ACC112 (cell line): ENCODE measurements at regions not wholly inside any gene's neighbourhood (a gene's known extent, or its start where the extent isn't known, plus 50 kb on each side); places are given as distances from the start of the nearest gene placed in this dataset.

Experiments
- H2AFZ ChIP-seq: fragments of 200-600 bp; sonication (generic); one replicate; pipeline ENCODE4 v1.6.0; 2017; ENCODE audit warnings: antibody characterized with exemption, low read length; ENCODE audit not compliant: unreplicated experiment
- H3K27ac ChIP-seq: fragments of 200-600 bp; sonication (generic); 2 replicates; pipeline ENCODE4 v1.5.1; 2014; ENCODE audit warnings: low read depth, mild to moderate bottlenecking, antibody characterized with exemption, low read length, moderate library complexity
- H3K27me3 ChIP-seq: fragments of 200-600 bp; sonication (generic); 2 replicates; pipeline ENCODE4 v1.6.1; 2014; ENCODE audit warnings: mild to moderate bottlenecking, antibody characterized with exemption, low read length, moderate library complexity, mixed read lengths; ENCODE audit not compliant: insufficient read depth
- H3K36me3 ChIP-seq: fragments of 200-600 bp; sonication (generic); 2 replicates; pipeline ENCODE4 v1.6.1; 2016; ENCODE audit warnings: mild to moderate bottlenecking, antibody characterized with exemption, low read length, moderate library complexity, mixed read lengths; ENCODE audit not compliant: insufficient read depth
- H3K4me1 ChIP-seq: fragments of 200-600 bp; sonication (generic); one replicate; pipeline ENCODE4 v1.6.1; 2016; ENCODE audit warnings: low read length, mixed read lengths; ENCODE audit not compliant: insufficient read depth, unreplicated experiment, control insufficient read depth
- H3K4me3 ChIP-seq: fragments of 200-600 bp; sonication (generic); 2 replicates; pipeline ENCODE4 v1.5.1; 2014; ENCODE audit warnings: mild to moderate bottlenecking, low read depth, low read length
- H3K79me2 ChIP-seq: fragments of 200-600 bp; sonication (generic); one replicate; pipeline ENCODE4 v1.6.0; 2016; ENCODE audit warnings: low read length; ENCODE audit not compliant: control insufficient read depth, unreplicated experiment, insufficient read depth

- no peak overlapping the region for H3K4me3 ChIP-seq
- H2AFZ ChIP-seq, result no peak overlapping the region
- no peaks in the 10 kb centered on the region for H3K4me1 ChIP-seq
- no peaks in the 10 kb centered on the region for H3K79me2 ChIP-seq
- H3K27me3 ChIP-seq, result 0 out of 2 replicates have a peak, but pooled peaks cover 4% of the 10 kb centered on the region
- H3K36me3 ChIP-seq, result no peaks in the 10 kb centered on the region
- no peak overlapping the region for H3K27ac ChIP-seq
These were observed 274.3 kb upstream of the FERMT1 start for GRCh38 chr20:6397115-6397514.

GRCh38 chr20:6395695-6396094 is 272.9 kb upstream of the FERMT1 start:
- Histone ChIP-seq H3K36me3 (no peaks in the 10 kb centered on the region), H2AFZ (no peak overlapping the region), H3K79me2 (no peaks in the 10 kb centered on the region), H3K27me3 (0 out of 2 replicates have a peak, but pooled peaks cover 4% of the 10 kb centered on the region), H3K4me1 (no peaks in the 10 kb centered on the region), H3K4me3 (no peak overlapping the region), H3K27ac (no peak overlapping the region)

- no peaks in the 10 kb centered on the region for H3K27me3 ChIP-seq
These were observed 265.9 kb upstream of the FERMT1 start for GRCh38 chr20:6388671-6389197.

GRCh38 chr20:6384956-6385486 is 262.2 kb upstream of the FERMT1 start:
- H3K36me3 ChIP-seq, result no peaks in the 10 kb centered on the region
- H3K4me3 ChIP-seq, result no peak overlapping the region
- H3K27me3 ChIP-seq, result 0 out of 2 replicates have a peak, but pooled peaks cover 3% of the 10 kb centered on the region
- no peaks in the 10 kb centered on the region for H3K4me1 ChIP-seq
- no peak overlapping the region for H3K27ac ChIP-seq
- H3K79me2 ChIP-seq, result no peaks in the 10 kb centered on the region
- H2AFZ ChIP-seq, result no peak overlapping the region

More at GRCh38 chr20:6388671-6389197, 265.9 kb upstream of the FERMT1 start:
- H3K27ac ChIP-seq, result no peak overlapping the region
- no peak overlapping the region for H2AFZ ChIP-seq
- H3K4me3 ChIP-seq, result no peak overlapping the region
- no peaks in the 10 kb centered on the region for H3K4me1 ChIP-seq
- H3K79me2 ChIP-seq, result no peaks in the 10 kb centered on the region
- H3K36me3 ChIP-seq, result no peaks in the 10 kb centered on the region

GRCh38 chr20:6384380-6384779 is 261.6 kb upstream of the FERMT1 start:
- Histone ChIP-seq H3K27me3 (0 out of 2 replicates have a peak, but pooled peaks cover 3% of the 10 kb centered on the region), H3K79me2 (no peaks in the 10 kb centered on the region), H3K36me3 (no peaks in the 10 kb centered on the region), H3K27ac (no peak overlapping the region), H2AFZ (no peak overlapping the region), H3K4me1 (no peaks in the 10 kb centered on the region), H3K4me3 (no peak overlapping the region)

GRCh38 chr20:6381887-6382286 is 259.1 kb upstream of the FERMT1 start:
- H3K4me3 ChIP-seq, result no peak overlapping the region
- H3K4me1 ChIP-seq, result no peaks in the 10 kb centered on the region
- H2AFZ ChIP-seq, result no peak overlapping the region
- no peak overlapping the region for H3K27ac ChIP-seq
- 0 out of 2 replicates have a peak, but pooled peaks cover 3% of the 10 kb centered on the region for H3K27me3 ChIP-seq
- no peaks in the 10 kb centered on the region for H3K36me3 ChIP-seq
- H3K79me2 ChIP-seq, result no peaks in the 10 kb centered on the region

- Histone ChIP-seq H3K27ac (no peak overlapping the region), H3K4me3 (no peak overlapping the region), H3K36me3 (no peaks in the 10 kb centered on the region), H3K4me1 (no peaks in the 10 kb centered on the region), H3K27me3 (no peaks in the 10 kb centered on the region), H3K79me2 (no peaks in the 10 kb centered on the region), H2AFZ (no peak overlapping the region)
These were observed 239.4 kb upstream of the FERMT1 start for GRCh38 chr20:6362245-6362644.

GRCh38 chr20:6360766-6361165 is 237.9 kb upstream of the FERMT1 start:
- no peaks in the 10 kb centered on the region for H3K4me1 ChIP-seq
- H3K36me3 ChIP-seq, result no peaks in the 10 kb centered on the region
- no peak overlapping the region for H2AFZ ChIP-seq
- no peak overlapping the region for H3K27ac ChIP-seq
- H3K4me3 ChIP-seq, result no peak overlapping the region
- H3K27me3 ChIP-seq, result no peaks in the 10 kb centered on the region
- no peaks in the 10 kb centered on the region for H3K79me2 ChIP-seq

GRCh38 chr20:6355754-6356451 is 233.1 kb upstream of the FERMT1 start:
- H3K27ac ChIP-seq, result no peak overlapping the region
- no peak overlapping the region for H3K4me3 ChIP-seq
- H3K4me1 ChIP-seq, result no peaks in the 10 kb centered on the region
- H3K36me3 ChIP-seq, result no peaks in the 10 kb centered on the region
- H3K79me2 ChIP-seq, result no peaks in the 10 kb centered on the region
- H3K27me3 ChIP-seq, result no peaks in the 10 kb centered on the region
- H2AFZ ChIP-seq, result no peak overlapping the region

- H3K4me3 ChIP-seq, result no peak overlapping the region
- H2AFZ ChIP-seq, result no peak overlapping the region
These were observed 226.1 kb upstream of the FERMT1 start for GRCh38 chr20:6348908-6349307.

GRCh38 chr20:6347916-6348315 is 225.1 kb upstream of the FERMT1 start:
- H3K36me3 ChIP-seq, result no peaks in the 10 kb centered on the region
- H3K4me1 ChIP-seq, result no peaks in the 10 kb centered on the region
- no peak overlapping the region for H3K4me3 ChIP-seq
- H3K79me2 ChIP-seq, result no peaks in the 10 kb centered on the region
- no peaks in the 10 kb centered on the region for H3K27me3 ChIP-seq
- H3K27ac ChIP-seq, result no peak overlapping the region
- no peak overlapping the region for H2AFZ ChIP-seq

More at GRCh38 chr20:6348908-6349307, 226.1 kb upstream of the FERMT1 start:
- Histone ChIP-seq H3K4me1 (no peaks in the 10 kb centered on the region), H3K36me3 (no peaks in the 10 kb centered on the region), H3K27me3 (no peaks in the 10 kb centered on the region), H3K79me2 (no peaks in the 10 kb centered on the region), H3K27ac (no peak overlapping the region)
